ENCODE measurements at regions not wholly inside any gene's neighbourhood (a gene's known extent, or its start where the extent isn't known, plus 50 kb on each side); places are given as distances from the start of the nearest gene placed in this dataset.
A peak's percentile ranks its signal among the peaks of the same experiment; 100 is the strongest.

DNA sequence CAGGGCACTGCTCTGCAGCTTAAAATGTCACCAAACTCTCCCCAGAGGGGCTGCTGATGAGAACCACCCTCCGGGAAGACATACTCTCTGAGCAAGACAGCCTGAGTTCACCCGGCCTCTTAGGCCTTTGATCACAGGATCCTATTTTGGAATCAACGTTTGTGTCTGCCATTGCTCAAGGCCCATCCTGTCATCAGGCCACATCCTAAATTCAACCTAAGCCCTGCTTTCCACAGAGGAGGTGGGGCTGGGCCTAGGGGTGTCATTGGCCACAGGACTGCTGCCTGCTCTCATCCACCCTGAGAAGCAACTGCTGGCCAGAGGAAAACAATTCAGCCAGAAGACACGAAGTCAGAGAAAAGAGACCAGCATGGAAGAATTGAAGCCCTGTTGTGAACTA, 351.1 kb upstream of the IRX2 start:
- ATAC-seq (ENCODE audit: low FRiP score in 2 of 2) (no peak), DNase-seq (no peak)
- 63 to 65% methylated on average over 4 of the region's 4 CpGs for WGBS, 2 donors
- H3K36me3 ChIP-seq, result no peaks in the 10 kb centered on the region
- H3K27ac ChIP-seq, result no peak overlapping the region
- no peak for TF ChIP-seq POLR2AphosphoS5 (IDR thresholded peaks at IDR 0.05)
- TF ChIP-seq EP300 (IDR thresholded peaks at IDR 0.05), result no peak
- TF ChIP-seq, protein P1, sequence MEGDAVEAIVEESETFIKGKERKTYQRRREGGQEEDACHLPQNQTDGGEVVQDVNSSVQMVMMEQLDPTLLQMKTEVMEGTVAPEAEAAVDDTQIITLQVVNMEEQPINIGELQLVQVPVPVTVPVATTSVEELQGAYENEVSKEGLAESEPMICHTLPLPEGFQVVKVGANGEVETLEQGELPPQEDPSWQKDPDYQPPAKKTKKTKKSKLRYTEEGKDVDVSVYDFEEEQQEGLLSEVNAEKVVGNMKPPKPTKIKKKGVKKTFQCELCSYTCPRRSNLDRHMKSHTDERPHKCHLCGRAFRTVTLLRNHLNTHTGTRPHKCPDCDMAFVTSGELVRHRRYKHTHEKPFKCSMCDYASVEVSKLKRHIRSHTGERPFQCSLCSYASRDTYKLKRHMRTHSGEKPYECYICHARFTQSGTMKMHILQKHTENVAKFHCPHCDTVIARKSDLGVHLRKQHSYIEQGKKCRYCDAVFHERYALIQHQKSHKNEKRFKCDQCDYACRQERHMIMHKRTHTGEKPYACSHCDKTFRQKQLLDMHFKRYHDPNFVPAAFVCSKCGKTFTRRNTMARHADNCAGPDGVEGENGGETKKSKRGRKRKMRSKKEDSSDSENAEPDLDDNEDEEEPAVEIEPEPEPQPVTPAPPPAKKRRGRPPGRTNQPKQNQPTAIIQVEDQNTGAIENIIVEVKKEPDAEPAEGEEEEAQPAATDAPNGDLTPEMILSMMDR (IDR thresholded peaks at IDR 0.05), result no peak
- no peak for TF ChIP-seq POLR2A (IDR thresholded peaks at IDR 0.05)
- no peaks in the 10 kb centered on the region for H3K4me1 ChIP-seq
- H3K4me3 ChIP-seq, result no peak overlapping the region
- no peaks in the 10 kb centered on the region for H3K9me3 ChIP-seq
- H3K27me3 ChIP-seq, result no peaks in the 10 kb centered on the region

- H3K36me3 ChIP-seq, result no peaks in the 10 kb centered on the region
- H3K4me1 ChIP-seq, result no peaks in the 10 kb centered on the region
- DNase-seq (no peak), ATAC-seq (ENCODE audit: low FRiP score in 2 of 2) (no peak)
- no peak overlapping the region for H3K27ac ChIP-seq
- 40 to 47% methylated on average over 6 of the region's 6 CpGs for WGBS, 2 donors
- TF ChIP-seq POLR2A (IDR thresholded peaks at IDR 0.05) (no peak), EP300 (IDR thresholded peaks at IDR 0.05) (no peak), POLR2AphosphoS5 (IDR thresholded peaks at IDR 0.05) (no peak)
- TF ChIP-seq, protein P1 (IDR thresholded peaks at IDR 0.05), result no peak
- H3K4me3 ChIP-seq, result no peak overlapping the region
- H3K27me3 ChIP-seq, result no peaks in the 10 kb centered on the region
- no peaks in the 10 kb centered on the region for H3K9me3 ChIP-seq
These were observed 350.1 kb upstream of the IRX2 start for GRCh38 chr5:3101561-3101960.

DNA sequence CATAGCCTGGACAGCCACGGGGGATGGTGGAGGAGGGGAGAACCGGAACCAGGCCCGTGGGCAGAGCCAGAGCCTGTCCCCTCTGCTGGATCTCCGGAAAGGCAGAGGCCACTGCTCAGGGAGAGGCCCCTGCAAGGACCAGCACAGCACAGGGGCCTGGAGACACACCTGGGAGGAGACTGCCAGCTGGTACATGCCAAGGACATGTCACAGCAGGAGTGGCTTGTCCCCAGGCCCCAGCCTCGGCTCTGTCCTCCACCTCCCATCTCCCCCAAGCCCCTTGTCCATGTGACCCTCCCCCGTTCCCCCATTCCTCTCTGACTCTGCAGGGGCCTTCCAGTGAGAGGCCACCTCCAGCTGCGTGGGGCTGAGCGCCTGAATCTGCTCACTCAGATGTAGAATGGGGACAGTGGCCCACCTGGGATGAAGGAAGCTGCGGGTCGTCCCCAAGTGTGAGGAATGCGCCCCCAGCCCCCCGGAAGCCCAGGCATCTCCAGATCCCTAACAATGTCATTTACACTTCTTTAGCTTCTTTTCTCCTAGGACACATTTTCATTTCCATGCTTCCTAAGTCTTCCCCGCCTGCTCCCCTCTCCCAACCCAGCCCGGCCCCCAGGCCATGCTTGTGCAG, 349.6 kb upstream of the IRX2 start:
- WGBS, 2 donors, result 44 to 56% methylated on average over 13 to 14 of the region's 14 CpGs
- DNase-seq (peak in 1 of 2 donors; percentile 46), ATAC-seq (ENCODE audit: low FRiP score in 2 of 2) (no peak)
- Histone ChIP-seq H3K4me3 (no peak overlapping the region), H3K9me3 (no peaks in the 10 kb centered on the region), H3K4me1 (no peaks in the 10 kb centered on the region), H3K27ac (no peak overlapping the region), H3K27me3 (no peaks in the 10 kb centered on the region), H3K36me3 (no peaks in the 10 kb centered on the region)
- TF ChIP-seq EP300 (IDR thresholded peaks at IDR 0.05) (no peak), POLR2AphosphoS5 (IDR thresholded peaks at IDR 0.05) (no peak), POLR2A (IDR thresholded peaks at IDR 0.05) (no peak)
- TF ChIP-seq, protein P1 (IDR thresholded peaks at IDR 0.05), result no peak

DNA sequence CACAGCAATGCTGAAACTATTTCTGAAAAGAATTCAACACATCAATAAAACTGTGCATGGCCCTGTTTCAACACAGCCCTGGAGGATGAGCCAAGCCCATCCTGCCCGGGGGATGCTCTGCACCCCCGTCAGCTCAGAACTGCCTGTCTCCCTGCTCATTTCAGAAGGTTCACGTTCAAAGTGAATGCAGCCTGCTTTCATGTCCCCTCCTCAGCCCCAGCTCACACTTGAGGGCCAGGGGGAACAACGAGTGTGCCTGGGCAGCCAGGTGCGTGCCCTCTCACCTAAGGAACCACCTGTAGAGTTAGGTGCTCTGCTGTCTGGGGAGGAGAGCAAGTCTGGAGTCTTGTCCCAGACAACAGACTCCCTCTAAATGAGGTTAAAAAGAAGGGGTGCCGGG, 348.5 kb upstream of the IRX2 start:
- H3K9me3 ChIP-seq, result no peaks in the 10 kb centered on the region
- DNase-seq (no peak), ATAC-seq (ENCODE audit: low FRiP score in 2 of 2) (no peak)
- H3K4me3 ChIP-seq, result no peak overlapping the region
- H3K4me1 ChIP-seq, result no peaks in the 10 kb centered on the region
- WGBS, 2 donors, result 71 to 82% methylated on average over 3 to 6 of the region's 6 CpGs
- no peak for TF ChIP-seq EP300 (IDR thresholded peaks at IDR 0.05)
- H3K36me3 ChIP-seq, result no peaks in the 10 kb centered on the region
- no peak overlapping the region for H3K27ac ChIP-seq
- no peaks in the 10 kb centered on the region for H3K27me3 ChIP-seq

DNA sequence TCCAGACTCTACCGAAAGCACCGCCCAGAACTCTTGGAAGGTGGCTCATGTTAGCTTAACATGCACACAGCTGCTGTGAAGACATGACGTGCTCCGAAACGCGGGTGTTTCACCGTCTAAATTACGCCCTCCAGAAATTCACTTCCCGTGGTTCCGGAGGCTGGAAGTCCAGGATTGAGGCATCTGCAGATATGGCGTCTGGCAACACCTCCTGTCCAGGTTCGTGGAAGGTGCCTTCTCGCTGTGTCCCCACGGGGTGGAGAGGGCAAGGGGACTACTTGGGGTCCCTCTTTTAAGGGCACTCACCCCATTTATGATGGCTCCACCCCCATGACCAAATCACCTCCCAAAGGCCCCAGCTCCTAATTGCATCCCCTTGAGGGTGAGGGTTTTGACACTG, 348.0 kb upstream of the IRX2 start:
- Histone ChIP-seq H3K4me1 (no peaks in the 10 kb centered on the region), H3K27ac (no peak overlapping the region), H3K36me3 (no peaks in the 10 kb centered on the region), H3K27me3 (no peaks in the 10 kb centered on the region), H3K9me3 (no peaks in the 10 kb centered on the region), H3K4me3 (no peak overlapping the region)
- 88% methylated on average over 11 to 14 of the region's 14 CpGs for WGBS, 2 donors
- TF ChIP-seq POLR2A (IDR thresholded peaks at IDR 0.05), result no peak
- no peak for TF ChIP-seq POLR2AphosphoS5 (IDR thresholded peaks at IDR 0.05)
- no peak for ATAC-seq (ENCODE audit: low FRiP score in 2 of 2)
- no peak for DNase-seq

GRCh38 chr5:3098821-3099220, 347.3 kb upstream of the IRX2 start:
- Histone ChIP-seq H3K4me3 (no peak overlapping the region), H3K9me3 (no peaks in the 10 kb centered on the region), H3K27me3 (no peaks in the 10 kb centered on the region), H3K27ac (no peak overlapping the region), H3K4me1 (no peaks in the 10 kb centered on the region), H3K36me3 (no peaks in the 10 kb centered on the region)
- TF ChIP-seq, protein P1 (IDR thresholded peaks at IDR 0.05), result no peak
- TF ChIP-seq POLR2A (IDR thresholded peaks at IDR 0.05) (no peak), EP300 (IDR thresholded peaks at IDR 0.05) (no peak), POLR2AphosphoS5 (IDR thresholded peaks at IDR 0.05) (no peak)
- no peak for ATAC-seq (ENCODE audit: low FRiP score in 2 of 2)
- no peak for DNase-seq
- 49 to 65% methylated on average over 4 of the region's 4 CpGs for WGBS, 2 donors
